Skin of body (tissue), 1 donor: ENCODE measurements at regions not wholly inside any gene's neighbourhood (a gene's known extent, or its start where the extent isn't known, plus 50 kb on each side); places are given as distances from the start of the nearest gene placed in this dataset.
"Not testable (repeated sequence)": the region's sequence is repeated elsewhere in the genome, so short reads cannot be mapped to it uniquely, and the experiment has no call there.

Source experiments
- DNase-seq: peaks from one replicate; lab custom pipeline; 2025; lab: John Stamatoyannopoulos, UW

DNA sequence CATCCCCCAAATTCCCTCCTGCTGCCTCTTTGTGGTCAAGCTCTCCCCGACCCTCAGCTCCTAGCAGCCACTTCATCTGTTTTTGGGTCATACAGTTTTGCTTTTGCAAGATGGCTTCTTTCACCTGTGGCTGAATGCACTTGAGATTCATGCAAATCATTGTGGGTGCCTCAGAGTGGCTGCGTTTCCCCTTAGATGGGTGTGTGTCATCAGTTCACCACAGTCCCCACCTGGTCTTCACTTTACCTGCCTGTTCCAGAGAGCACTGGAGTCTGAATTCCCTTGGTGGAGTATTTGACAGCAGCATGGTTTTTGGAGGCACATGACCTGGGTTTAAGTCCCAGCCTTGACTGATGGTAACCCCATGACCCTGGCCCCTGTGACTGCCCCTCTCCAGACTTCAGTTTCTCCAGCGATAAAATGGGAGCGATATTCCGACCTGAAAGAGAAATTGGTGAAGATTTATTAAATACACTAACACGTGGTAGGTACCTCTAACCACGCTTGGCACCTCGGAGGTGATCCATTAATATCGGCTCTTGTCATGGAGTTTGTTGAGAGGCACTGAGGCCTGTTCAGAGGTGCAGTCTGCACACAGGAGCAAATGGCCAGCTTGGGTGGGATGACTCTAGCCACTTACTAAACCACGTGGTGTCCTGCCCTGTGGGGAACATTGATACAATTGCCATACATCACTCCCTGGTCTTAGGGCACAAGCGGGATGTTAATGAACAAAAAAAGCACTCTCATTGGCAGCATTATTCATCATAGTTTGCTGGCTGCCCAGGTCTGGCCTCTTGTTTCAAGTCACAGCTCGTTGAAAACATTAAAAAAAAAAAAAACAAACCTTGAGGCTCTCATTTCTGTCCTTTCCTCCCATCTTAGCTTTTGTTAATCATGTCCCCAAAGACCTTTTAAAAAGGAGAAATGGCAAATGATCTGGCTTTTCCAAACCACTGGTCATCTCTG lies 167.2 kb upstream of the KCNG1 start:
- no peak for DNase-seq

GRCh38 chr20:51188941-51189340 lies 166.0 kb upstream of the KCNG1 start:
- DNase-seq = no peak

- no peak for DNase-seq
Measured at GRCh38 chr20:51187261-51187660, 164.4 kb upstream of the KCNG1 start.

GRCh38 chr20:51185861-51186260 lies 163.0 kb upstream of the KCNG1 start:
- DNase-seq = no peak

DNA sequence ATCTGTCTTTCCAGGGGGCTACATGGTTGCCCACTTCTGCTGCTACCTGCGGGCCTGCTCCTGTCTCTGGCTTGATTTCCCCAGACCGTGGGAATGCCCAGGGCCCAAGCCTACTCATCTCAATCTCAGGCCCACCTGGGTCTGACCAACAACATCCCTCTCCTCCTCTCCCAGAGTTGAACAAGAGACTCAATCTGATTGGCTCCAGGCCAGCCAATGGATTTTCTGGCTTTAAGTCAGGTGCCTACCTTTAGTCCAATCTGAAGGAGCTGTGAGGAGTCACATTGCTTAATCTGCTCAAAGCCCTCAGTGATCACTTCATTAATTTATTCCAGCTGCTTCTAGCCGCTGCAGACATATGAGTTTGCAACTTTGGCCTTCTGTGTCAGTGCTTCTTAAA lies 162.4 kb upstream of the KCNG1 start:
- no peak for DNase-seq

DNA sequence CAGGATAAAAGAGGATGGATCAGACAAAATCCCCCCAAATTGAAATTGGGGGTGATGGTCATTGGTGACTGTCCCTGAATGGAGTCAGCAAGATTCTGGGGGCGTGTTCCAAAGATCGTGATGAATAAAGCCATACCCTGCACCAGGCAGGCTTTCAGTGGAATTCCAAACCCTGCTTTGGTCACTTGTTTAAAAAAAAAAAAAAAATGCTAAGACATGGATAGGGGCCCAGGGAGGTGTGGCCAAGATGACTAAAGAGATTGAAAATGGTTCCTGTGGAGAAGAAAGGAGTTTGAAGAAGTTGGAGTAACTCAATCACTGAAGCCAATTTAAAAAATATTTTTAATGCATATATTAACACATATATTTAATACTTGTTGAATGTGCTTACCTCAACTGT lies 161.4 kb upstream of the KCNG1 start:
- no peak for DNase-seq

DNA sequence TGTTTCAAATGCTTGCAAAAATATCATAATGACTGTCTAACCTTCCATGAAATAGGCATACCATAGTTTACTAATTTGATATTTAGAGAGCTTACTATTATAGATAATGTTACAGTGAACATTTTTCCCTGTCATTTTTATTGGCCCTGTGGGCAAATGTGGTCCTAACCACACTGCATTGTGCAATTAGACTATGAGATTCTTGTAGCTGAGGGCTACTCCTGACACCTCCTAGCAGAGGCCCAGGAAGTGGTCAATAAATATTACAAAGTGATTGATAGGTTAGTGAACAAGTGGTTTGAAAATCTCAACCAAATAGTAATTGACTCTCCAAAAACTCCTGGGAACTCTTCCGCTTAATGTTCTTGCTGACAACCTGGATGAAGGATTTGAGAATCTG lies 160.5 kb upstream of the KCNG1 start:
- DNase-seq = no peak

DNA sequence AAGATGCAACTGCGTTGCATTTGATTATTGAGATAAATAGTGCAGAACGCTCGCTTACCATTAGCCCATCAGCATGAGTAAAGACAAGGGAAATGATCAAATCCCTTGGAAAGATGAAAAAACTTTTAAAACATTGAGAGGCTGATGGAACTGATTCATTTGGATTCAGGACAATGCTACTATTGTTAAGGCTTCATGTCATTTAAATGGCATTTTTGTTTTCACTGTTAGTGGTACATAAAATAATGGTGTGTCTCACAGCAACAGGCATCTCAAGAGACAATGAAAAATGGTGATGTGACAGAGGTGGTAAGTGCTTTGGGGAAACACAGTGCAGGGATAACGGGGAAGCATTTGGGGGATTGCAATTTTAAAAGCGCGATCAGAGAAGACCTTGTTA lies 159.7 kb upstream of the KCNG1 start:
- no peak for DNase-seq

DNA sequence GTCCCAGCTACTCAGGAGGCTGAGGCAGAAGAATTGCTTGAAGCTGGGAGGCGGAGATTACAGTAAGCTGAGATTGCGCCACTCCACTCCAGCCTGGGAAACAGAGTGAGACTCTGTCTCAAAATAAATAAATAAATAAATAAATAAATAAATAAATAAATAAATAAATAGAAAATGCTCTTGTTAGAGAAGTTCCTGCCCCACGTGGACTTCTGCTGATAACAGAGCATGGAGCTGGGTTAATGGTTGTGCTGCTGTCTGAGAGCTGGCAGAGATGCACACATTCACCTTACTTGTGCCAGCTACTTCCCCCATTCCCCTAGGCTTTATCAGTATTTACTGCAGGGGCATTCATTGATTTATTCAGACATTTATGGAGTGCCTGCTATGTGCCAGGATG lies 155.2 kb upstream of the KCNG1 start:
- no peak for DNase-seq

DNA sequence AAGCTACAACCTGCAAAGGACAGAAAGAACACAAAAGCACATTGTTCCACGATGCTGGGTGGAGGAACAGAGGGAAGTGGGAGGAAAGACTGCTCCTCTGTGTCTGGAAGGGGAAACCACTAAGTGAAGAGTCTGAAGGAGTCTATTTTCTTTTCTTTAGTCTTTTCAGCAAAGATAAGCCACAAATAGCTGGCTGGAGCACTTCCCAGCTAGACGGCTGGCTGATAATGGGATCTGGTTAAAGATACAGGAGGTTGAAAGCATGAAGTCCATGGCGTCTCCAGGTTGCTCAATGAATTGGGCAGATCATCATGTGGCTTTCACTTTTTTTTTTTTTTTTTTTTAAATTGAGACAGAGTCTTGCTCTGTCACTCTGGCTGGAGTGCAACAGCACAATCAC lies 154.0 kb upstream of the KCNG1 start:
- no peak for DNase-seq

- no peak for DNase-seq
Measured at GRCh38 chr20:51176446-51176845, 153.5 kb upstream of the KCNG1 start.

- DNase-seq = no peak
Measured at GRCh38 chr20:51175724-51176123, 152.8 kb upstream of the KCNG1 start.

DNA sequence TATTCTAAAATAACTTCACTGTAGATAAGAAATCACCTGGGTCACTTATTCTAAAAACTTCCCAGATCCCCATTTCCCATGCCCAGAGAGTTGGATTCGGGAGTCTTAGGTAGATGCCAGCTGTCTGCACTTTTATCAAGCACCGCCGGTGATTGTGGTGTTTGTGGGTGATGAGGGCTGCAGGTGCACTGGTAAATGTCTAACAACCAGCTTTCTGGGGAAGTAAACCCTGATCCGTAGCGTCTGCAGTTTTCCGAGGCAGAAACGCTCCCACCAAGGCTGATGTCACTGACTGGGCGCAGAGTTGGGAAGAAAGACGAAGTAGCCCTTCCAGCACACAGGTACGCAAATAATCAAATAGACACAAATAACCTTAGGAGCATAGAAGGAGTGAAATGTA lies 152.2 kb upstream of the KCNG1 start:
- no peak for DNase-seq

- no peak for DNase-seq
Measured at GRCh38 chr20:51174536-51174935, 151.6 kb upstream of the KCNG1 start.

- DNase-seq = no peak
Measured at GRCh38 chr20:51172558-51173428, 149.9 kb upstream of the KCNG1 start.

GRCh38 chr20:51171141-51171540 lies 148.2 kb upstream of the KCNG1 start:
- DNase-seq = no peak

DNA sequence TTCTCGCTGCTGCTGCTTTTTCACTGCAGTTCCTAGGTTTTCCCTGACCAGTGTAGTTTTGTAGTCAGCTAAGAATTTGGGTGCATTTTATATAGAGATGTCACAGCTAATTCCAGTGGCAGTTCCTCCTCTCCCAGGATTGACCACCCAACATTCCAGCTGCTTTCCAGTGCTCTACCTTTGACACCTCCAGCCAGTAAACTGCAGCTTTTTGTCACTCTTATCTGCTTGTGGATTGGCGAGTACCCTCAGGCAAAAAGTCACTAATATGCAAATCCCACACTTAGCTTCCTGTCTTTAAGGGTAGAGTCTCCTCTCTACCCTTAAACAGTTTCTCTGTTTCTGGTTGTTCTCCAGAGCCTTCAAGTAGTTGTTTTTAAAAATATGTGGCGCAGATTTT lies 146.9 kb upstream of the KCNG1 start:
- no peak for DNase-seq

GRCh38 chr20:51167911-51168310 lies 145.0 kb upstream of the KCNG1 start:
- DNase-seq = not testable (repeated sequence)

GRCh38 chr20:51166489-51166888 lies 143.6 kb upstream of the KCNG1 start:
- no peak for DNase-seq

DNA sequence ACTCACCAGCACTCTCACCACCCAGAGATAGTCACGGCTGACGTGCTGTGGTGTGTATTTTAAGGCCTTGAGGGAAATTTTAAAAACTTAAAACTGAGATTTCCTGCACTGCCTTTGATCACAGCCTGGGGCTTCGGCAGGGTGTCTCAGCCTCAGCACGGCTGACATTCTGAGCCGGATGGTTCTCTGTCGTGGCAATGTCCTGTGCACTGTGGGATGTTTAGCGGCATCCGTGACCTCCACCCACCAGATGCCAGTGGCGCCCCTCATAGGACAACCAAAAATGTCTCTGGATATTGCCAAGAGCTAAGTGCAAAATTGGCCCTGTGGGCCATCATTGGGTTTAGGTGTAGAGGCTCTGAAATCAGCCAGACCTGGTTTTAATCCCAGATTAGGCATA lies 142.2 kb upstream of the KCNG1 start:
- DNase-seq = no peak

DNA sequence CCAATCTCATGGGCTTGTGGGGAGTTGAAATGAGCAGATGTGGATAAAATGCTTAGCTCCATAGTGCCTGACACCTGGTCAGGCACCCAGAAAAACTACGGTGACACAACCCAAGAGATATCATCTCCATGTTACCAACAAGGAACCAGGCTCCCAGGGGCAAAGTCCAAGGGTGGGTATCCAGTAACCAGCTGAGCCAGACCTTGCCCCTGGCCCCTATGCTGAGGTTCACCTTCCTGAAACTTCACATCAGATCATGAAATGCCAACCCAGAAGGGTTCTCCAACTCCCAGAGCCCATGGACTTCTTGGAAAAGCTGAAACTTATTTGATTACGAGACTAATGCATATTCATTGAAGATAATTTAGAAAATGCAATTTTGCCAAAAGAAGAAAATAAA lies 141.8 kb upstream of the KCNG1 start:
- DNase-seq = no peak

DNA sequence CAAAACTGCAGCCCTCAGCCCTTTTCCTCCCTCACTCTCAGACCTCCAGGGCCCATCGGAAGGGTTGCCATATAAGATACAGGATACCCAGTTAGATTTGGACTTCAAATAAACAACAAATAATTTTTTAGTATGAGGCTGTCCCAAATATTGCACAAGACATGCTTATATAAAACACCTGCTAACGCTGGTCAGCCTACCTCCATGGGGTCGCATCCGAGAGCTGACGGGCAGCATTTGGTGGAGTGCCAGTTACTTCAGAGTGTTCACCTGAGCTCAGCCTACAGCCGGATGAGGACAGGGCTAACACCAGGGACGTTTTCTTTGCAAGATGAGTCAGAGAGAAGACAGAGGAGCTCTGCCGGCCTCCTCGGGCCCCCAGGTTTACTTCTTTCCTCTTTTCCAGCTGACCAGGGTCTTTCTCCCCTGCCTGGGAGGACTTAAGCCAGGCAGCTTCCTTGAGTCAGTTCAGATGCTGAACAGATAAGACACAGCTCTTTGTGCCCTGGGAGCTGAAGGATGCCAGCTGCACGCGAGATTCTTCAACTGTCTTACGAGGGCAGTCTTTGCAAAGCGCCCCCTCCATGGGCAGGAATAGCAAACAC lies 141.2 kb upstream of the KCNG1 start:
- no peak for DNase-seq
